22Rv1 (cell line): ENCODE measurements at regions not wholly inside any gene's neighbourhood (a gene's known extent, or its start where the extent isn't known, plus 50 kb on each side); places are given as distances from the start of the nearest gene placed in this dataset.

Experiments
- ZFX ChIP-seq: fragments of 450-650 bp; IDR thresholded peaks from 2 replicates; pipeline ENCODE4 v1.6.1; 2017; ENCODE audit warnings: antibody characterized with exemption, borderline replicate concordance
- TF ChIP-seq, protein P1 (sequence below): fragments of 450-650 bp; IDR thresholded peaks from 2 replicates; pipeline ENCODE4 v1.5.1; 2017; ENCODE audit warnings: mild to moderate bottlenecking

DNA sequence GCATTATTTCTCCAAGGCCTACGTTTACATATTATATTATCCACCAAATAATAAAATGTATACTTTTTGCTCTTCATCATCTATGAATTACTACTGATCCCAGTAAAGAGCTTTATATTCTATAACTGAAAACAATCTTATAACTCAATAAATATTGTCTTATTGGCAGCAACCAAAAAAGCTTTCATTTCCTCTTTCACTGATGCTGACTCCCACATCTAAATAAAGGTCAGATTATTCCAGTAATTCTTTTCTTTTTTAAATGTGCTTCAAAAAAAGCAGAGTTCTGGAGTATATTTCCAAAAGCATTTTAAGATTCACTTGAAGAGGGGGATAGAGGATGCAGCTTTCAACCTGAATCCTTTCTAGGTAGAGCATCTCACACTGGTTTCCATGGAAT is 75.3 kb upstream of the NR4A3 start:
- TF ChIP-seq, protein P1, sequence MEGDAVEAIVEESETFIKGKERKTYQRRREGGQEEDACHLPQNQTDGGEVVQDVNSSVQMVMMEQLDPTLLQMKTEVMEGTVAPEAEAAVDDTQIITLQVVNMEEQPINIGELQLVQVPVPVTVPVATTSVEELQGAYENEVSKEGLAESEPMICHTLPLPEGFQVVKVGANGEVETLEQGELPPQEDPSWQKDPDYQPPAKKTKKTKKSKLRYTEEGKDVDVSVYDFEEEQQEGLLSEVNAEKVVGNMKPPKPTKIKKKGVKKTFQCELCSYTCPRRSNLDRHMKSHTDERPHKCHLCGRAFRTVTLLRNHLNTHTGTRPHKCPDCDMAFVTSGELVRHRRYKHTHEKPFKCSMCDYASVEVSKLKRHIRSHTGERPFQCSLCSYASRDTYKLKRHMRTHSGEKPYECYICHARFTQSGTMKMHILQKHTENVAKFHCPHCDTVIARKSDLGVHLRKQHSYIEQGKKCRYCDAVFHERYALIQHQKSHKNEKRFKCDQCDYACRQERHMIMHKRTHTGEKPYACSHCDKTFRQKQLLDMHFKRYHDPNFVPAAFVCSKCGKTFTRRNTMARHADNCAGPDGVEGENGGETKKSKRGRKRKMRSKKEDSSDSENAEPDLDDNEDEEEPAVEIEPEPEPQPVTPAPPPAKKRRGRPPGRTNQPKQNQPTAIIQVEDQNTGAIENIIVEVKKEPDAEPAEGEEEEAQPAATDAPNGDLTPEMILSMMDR, result no peak
- no peak for TF ChIP-seq ZFX
